ENCODE measurements at regions not wholly inside any gene's neighbourhood (a gene's known extent, or its start where the extent isn't known, plus 50 kb on each side); places are given as distances from the start of the nearest gene placed in this dataset.

DNA sequence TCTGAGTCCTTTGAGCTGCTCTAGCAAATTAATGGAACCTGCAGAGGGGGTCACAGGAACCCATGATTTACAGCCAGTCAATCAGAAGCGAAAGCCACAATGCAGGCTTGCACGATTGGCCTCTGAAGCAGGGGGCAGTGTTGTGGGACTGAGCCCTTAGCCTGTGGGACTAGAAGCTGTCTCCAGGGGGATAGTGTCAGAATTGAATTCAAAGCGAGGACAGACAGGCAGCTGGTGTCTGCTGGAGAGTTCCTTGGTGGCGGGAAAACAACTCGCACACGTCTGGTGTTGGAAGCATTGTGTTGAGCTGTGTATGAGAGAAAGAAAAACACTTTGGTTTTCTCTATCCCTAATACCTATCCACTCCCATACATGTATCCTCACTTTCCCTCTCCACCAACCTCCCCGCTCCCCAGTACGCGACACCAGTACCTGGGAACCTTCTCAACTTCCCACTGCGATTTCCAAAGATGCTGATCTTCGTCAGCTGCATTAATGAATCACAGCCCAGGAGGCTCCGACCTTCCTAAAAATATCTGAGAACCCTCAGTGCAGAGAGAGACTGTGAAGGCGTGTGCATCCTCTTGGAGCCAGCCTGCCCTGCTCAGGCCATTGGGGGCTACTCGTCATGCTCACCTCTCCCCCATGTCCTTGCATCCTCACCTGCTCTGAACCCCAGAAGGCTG is 88.2 kb downstream of the HS1BP3 start:
- TF ChIP-seq CTCF (IDR thresholded peaks at IDR 0.05) (no peak), POLR2A (IDR thresholded peaks at IDR 0.05) (no peak), EP300 (IDR thresholded peaks at IDR 0.05; ENCODE audit: low read depth) (no peak)
